Activated naive CD4-positive, alpha-beta T cell treated with anti-CD3 and anti-CD28 coated beads, Interleukin-2, amount 10 ng/mL, durations not matched to agents 7 days and 5 days (primary cell): ENCODE measurements at regions not wholly inside any gene's neighbourhood (a gene's known extent, or its start where the extent isn't known, plus 50 kb on each side); places are given as distances from the start of the nearest gene placed in this dataset.

Experiments used
- CTCF ChIA-PET: fragments of 350-600 bp; sonication (Branson Sonifier 250); formaldehyde crosslinking; loops from one replicate; lab custom pipeline; 2021; ENCODE audit warnings: antibody characterized with exemption; lab: Charles Lee
- DNase-seq: peaks from one replicate; pipeline ENCODE4 v3.0.0-alpha.2; 2020
- H3K27ac Mint-ChIP-seq: one replicate; pipeline ENCODE4 v1.8.0; 2021; ENCODE audit warnings: mild to moderate bottlenecking, moderate library complexity, mixed read lengths
- H3K27me3 Mint-ChIP-seq: one replicate; pipeline ENCODE4 v1.8.0; 2021; ENCODE audit warnings: mild to moderate bottlenecking, mixed read lengths
- H3K36me3 Mint-ChIP-seq: one replicate; pipeline ENCODE4 v1.8.0; 2021; ENCODE audit warnings: mixed read lengths
- H3K4me1 Mint-ChIP-seq: one replicate; pipeline ENCODE4 v1.8.0; 2021; ENCODE audit warnings: mixed read lengths
- H3K4me3 Mint-ChIP-seq: one replicate; pipeline ENCODE4 v1.8.0; 2021; ENCODE audit warnings: mild to moderate bottlenecking, moderate library complexity, mixed read lengths
- H3K9me3 Mint-ChIP-seq: one replicate; pipeline ENCODE4 v1.8.0; 2021; ENCODE audit warnings: mixed read lengths

- Mint-ChIP-seq H3K4me1 (no peaks in the 10 kb centered on the region), H3K4me3 (no peak overlapping the region), H3K36me3 (no peaks in the 10 kb centered on the region), H3K27ac (no peak overlapping the region), H3K27me3 (no peaks in the 10 kb centered on the region), H3K9me3 (peaks cover 5% of the 10 kb centered on the region)
- DNase-seq, result no peak
- CTCF ChIA-PET, result no interaction called here
Observed at GRCh38 chr4:175499735-175500352, 312.2 kb downstream of the GPM6A start.

DNA sequence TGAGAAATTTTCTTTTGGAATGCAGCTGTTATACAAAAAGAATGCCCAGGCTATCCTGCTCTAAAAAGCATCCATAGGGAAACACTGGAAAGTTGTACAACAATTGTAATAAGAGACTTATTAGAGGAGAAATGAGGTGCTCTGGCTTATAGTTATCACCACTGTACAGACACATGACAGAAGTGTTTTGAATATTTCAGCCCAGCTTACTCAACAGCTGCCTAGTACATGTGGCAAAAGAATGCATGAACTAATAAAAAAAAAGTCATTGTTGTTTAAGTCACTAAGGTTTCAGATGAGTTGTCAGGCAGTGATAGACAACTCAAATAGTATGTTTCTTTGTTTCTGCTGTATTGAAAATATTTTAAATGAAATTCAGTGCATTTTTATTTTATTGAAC, 307.7 kb downstream of the GPM6A start:
- CTCF ChIA-PET, result no interaction called here
- no peak for DNase-seq
- Mint-ChIP-seq H3K36me3 (no peaks in the 10 kb centered on the region), H3K27ac (no peak overlapping the region), H3K9me3 (peaks cover 5% of the 10 kb centered on the region), H3K4me1 (no peaks in the 10 kb centered on the region), H3K4me3 (no peak overlapping the region), H3K27me3 (no peaks in the 10 kb centered on the region)

DNA sequence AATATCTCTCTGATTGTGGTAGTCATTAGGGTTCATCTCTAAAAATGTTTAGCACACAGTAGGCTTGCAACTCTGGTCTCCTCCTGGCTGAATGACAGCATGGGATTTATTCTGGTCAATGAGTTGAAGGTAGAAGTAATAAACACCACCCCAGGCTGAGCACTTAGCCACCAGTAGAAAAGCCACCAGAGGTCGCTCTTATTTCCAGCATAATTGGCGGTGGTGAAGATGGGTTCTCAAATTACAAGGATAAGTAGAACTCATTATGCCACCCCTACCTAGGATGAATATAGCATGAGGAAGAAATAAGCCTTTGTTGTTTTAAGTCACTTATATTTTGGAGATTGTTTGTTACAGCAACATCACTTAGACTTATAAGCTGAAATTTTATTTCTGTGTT, 302.7 kb downstream of the GPM6A start:
- H3K4me1 Mint-ChIP-seq, result no peaks in the 10 kb centered on the region
- CTCF ChIA-PET, result interaction anchor here (0.9 kb wide), 1 partner anchor 21 kb away, joined by 4 read pairs; no protein-coding TSS in a partner anchor

DNA sequence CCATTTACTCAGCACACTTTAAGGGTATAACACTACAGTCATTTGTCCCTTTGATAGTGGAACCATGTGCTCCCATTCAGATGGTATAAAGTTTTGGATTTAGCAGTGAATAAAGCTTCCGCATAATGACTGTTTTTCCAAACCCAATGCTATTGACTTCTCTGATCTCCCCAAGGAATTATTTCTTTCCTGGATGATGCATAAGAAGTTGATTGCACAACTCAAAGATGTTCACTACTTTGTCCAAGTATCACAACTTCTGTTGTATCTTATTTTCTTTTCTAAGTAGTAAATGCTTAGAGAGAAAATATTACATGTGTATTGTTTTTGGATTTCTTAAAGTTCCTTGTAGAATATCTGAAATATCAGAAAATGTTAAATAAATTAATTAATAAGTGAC, 300.2 kb downstream of the GPM6A start:
- Mint-ChIP-seq H3K4me1 (no peaks in the 10 kb centered on the region), H3K36me3 (no peaks in the 10 kb centered on the region), H3K9me3 (no peaks in the 10 kb centered on the region), H3K4me3 (no peak overlapping the region), H3K27me3 (no peaks in the 10 kb centered on the region), H3K27ac (no peak overlapping the region)
- no peak for DNase-seq
- CTCF ChIA-PET, result no interaction called here

More for the DNA sequence above, 302.7 kb downstream of the GPM6A start:
- no peak for DNase-seq
- H3K9me3 Mint-ChIP-seq, result no peaks in the 10 kb centered on the region
- H3K4me3 Mint-ChIP-seq, result no peak overlapping the region
- no peak overlapping the region for H3K27ac Mint-ChIP-seq
- no peaks in the 10 kb centered on the region for H3K36me3 Mint-ChIP-seq
- H3K27me3 Mint-ChIP-seq, result no peaks in the 10 kb centered on the region

GRCh38 chr4:175514174-175514573, 297.9 kb downstream of the GPM6A start:
- peaks cover 1% of the 10 kb centered on the region for H3K9me3 Mint-ChIP-seq
- no peaks in the 10 kb centered on the region for H3K36me3 Mint-ChIP-seq
- H3K27ac Mint-ChIP-seq, result no peak overlapping the region
- H3K4me1 Mint-ChIP-seq, result no peaks in the 10 kb centered on the region
- H3K4me3 Mint-ChIP-seq, result no peak overlapping the region
- DNase-seq, result no peak
- CTCF ChIA-PET, result no interaction called here
- no peaks in the 10 kb centered on the region for H3K27me3 Mint-ChIP-seq

DNA sequence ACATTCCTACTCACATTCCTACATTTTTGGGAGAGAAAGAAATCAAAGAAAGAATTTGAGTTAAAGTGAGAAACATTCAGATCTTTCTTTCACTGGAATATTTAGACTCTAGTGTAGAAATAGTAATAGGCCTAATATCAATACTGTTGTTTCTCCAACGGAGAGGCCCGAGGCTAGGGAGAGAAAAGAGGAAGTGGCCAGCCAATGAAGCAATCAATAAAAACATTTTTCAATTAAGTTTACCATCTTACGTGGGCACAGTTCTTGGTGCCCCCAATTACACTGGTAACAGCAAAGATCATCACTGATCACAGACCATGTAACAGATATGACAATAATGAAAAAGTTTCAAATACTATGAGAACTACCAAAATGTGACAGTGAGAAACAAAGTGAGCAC, 281.4 kb downstream of the GPM6A start:
- DNase-seq, result no peak
- no peaks in the 10 kb centered on the region for H3K36me3 Mint-ChIP-seq
- CTCF ChIA-PET, result no interaction called here
- H3K4me3 Mint-ChIP-seq, result no peak overlapping the region
- H3K4me1 Mint-ChIP-seq, result no peaks in the 10 kb centered on the region
- H3K27me3 Mint-ChIP-seq, result no peaks in the 10 kb centered on the region
- no peak overlapping the region for H3K27ac Mint-ChIP-seq
- peaks cover 2% of the 10 kb centered on the region for H3K9me3 Mint-ChIP-seq

GRCh38 chr4:175531405-175532091, 280.5 kb downstream of the GPM6A start:
- CTCF ChIA-PET, result no interaction called here
- Mint-ChIP-seq H3K27ac (no peak overlapping the region), H3K4me1 (no peaks in the 10 kb centered on the region), H3K36me3 (no peaks in the 10 kb centered on the region), H3K27me3 (no peaks in the 10 kb centered on the region), H3K9me3 (peaks cover 2% of the 10 kb centered on the region), H3K4me3 (no peak overlapping the region)
- DNase-seq, result no peak

- Mint-ChIP-seq H3K27me3 (no peaks in the 10 kb centered on the region), H3K27ac (no peak overlapping the region), H3K36me3 (no peaks in the 10 kb centered on the region), H3K9me3 (no peaks in the 10 kb centered on the region), H3K4me3 (no peak overlapping the region), H3K4me1 (no peaks in the 10 kb centered on the region)
- DNase-seq, result no peak
- CTCF ChIA-PET, result interaction anchor here (0.8 to 1.4 kb wide), 2 partner anchors 29 to 772 kb away, joined by 3 to 8 read pairs; no protein-coding TSS in a partner anchor
Observed at GRCh38 chr4:175536852-175537453, 275.1 kb downstream of the GPM6A start.

- Mint-ChIP-seq H3K27ac (no peak overlapping the region), H3K36me3 (no peaks in the 10 kb centered on the region), H3K9me3 (no peaks in the 10 kb centered on the region), H3K27me3 (no peaks in the 10 kb centered on the region), H3K4me3 (no peak overlapping the region), H3K4me1 (no peaks in the 10 kb centered on the region)
- CTCF ChIA-PET, result no interaction called here
- no peak for DNase-seq
Observed at GRCh38 chr4:175539498-175539897, 272.6 kb downstream of the GPM6A start.

- Mint-ChIP-seq H3K27me3 (no peaks in the 10 kb centered on the region), H3K4me3 (no peak overlapping the region), H3K27ac (no peak overlapping the region), H3K36me3 (no peaks in the 10 kb centered on the region), H3K9me3 (no peaks in the 10 kb centered on the region), H3K4me1 (no peaks in the 10 kb centered on the region)
- no peak for DNase-seq
- CTCF ChIA-PET, result no interaction called here
Observed at GRCh38 chr4:175540151-175540550, 271.9 kb downstream of the GPM6A start.

DNA sequence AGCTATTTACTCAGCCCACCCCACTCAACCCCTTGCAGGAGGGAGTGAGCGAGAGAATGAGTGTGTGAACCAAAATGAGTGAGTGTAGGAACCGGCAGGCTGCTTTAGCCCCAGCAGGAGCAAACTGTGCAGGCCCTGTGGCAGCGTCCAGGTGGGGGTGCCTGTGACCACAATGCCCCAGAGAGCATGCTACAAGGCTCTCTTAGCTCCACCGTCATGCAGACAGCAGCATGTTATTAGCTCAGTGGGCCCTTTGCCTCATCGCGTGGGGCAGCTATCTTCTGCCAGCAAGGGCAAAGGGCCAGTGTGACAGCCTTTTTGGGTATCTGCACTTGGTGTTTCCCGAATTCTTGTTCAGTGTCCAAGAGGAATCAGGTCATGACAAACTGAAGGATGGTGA, 271.3 kb downstream of the GPM6A start:
- Mint-ChIP-seq H3K4me1 (no peaks in the 10 kb centered on the region), H3K27me3 (no peaks in the 10 kb centered on the region), H3K27ac (no peak overlapping the region), H3K9me3 (no peaks in the 10 kb centered on the region), H3K4me3 (no peak overlapping the region), H3K36me3 (no peaks in the 10 kb centered on the region)
- CTCF ChIA-PET, result no interaction called here
- DNase-seq, result no peak

- no peak for DNase-seq
- H3K9me3 Mint-ChIP-seq, result no peaks in the 10 kb centered on the region
- H3K27me3 Mint-ChIP-seq, result no peaks in the 10 kb centered on the region
- H3K36me3 Mint-ChIP-seq, result no peaks in the 10 kb centered on the region
- H3K27ac Mint-ChIP-seq, result no peak overlapping the region
- CTCF ChIA-PET, result no interaction called here
- no peak overlapping the region for H3K4me3 Mint-ChIP-seq
- no peaks in the 10 kb centered on the region for H3K4me1 Mint-ChIP-seq
Observed at GRCh38 chr4:175542786-175543185, 269.3 kb downstream of the GPM6A start.

DNA sequence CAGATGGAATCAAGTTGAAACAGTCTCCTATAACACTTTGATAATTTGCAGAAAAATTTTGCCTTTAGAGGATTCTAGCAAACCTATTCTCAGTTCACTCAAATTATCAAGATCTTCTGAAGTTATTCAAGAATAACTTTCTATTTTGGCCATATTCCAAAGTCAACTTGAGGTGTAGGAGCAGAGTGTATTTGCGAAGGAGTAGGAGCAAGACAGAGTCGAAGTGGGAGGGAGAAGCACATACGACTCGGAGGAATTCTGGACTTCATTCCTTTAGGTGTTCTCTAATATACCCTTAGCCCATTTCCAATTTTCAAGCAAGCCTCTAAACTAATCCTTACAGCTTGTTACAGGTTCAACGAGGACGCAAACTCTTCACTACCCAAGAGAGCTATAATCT, 252.9 kb downstream of the GPM6A start:
- Mint-ChIP-seq H3K4me3 (no peak overlapping the region), H3K4me1 (no peaks in the 10 kb centered on the region)

DNA sequence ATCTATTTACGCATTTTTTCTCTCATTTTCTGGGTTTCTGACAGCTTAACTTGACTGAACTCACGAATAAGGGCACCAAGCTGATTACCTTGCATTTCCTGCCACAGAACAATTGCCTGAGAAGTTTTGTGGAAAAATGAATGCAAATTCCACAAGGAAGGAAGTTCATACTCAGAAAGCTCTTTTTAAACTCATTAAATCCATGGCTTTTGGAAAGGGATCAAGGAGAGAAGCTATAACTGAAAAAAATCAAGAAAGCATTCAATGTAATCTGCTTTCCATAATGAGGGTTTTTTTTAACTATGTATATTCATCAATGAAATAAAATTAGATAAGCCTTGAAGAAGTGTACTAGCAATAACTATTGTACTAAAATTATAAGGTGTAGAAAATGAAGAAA, 252.5 kb downstream of the GPM6A start:
- H3K4me1 Mint-ChIP-seq, result no peaks in the 10 kb centered on the region
- no peak overlapping the region for H3K4me3 Mint-ChIP-seq
- H3K9me3 Mint-ChIP-seq, result no peaks in the 10 kb centered on the region
- no peak for DNase-seq
- CTCF ChIA-PET, result no interaction called here
- H3K36me3 Mint-ChIP-seq, result no peaks in the 10 kb centered on the region
- no peak overlapping the region for H3K27ac Mint-ChIP-seq
- no peaks in the 10 kb centered on the region for H3K27me3 Mint-ChIP-seq

More for the DNA sequence above, 252.9 kb downstream of the GPM6A start:
- Mint-ChIP-seq H3K27ac (no peak overlapping the region), H3K36me3 (no peaks in the 10 kb centered on the region), H3K27me3 (no peaks in the 10 kb centered on the region), H3K9me3 (no peaks in the 10 kb centered on the region)
- no peak for DNase-seq
- CTCF ChIA-PET, result no interaction called here

- Mint-ChIP-seq H3K36me3 (no peaks in the 10 kb centered on the region), H3K4me3 (no peak overlapping the region), H3K27me3 (no peaks in the 10 kb centered on the region), H3K9me3 (no peaks in the 10 kb centered on the region), H3K4me1 (no peaks in the 10 kb centered on the region), H3K27ac (no peak overlapping the region)
- CTCF ChIA-PET, result no interaction called here
- DNase-seq, result no peak
Observed at GRCh38 chr4:175560604-175561003, 251.5 kb downstream of the GPM6A start.
